Fibroblast of lung (primary cell): ENCODE measurements at regions not wholly inside any gene's neighbourhood (a gene's known extent, or its start where the extent isn't known, plus 50 kb on each side); places are given as distances from the start of the nearest gene placed in this dataset.

ENCODE experiments used
- CTCF ChIP-seq, 2 donors: IDR thresholded peaks in 1 of 2; conservative IDR thresholded peaks in 1 of 2; 1 replicate in 1 of 2; 2 replicates in 1 of 2; pipeline ENCODE4 v1.5.1; 2011 to 2012; ENCODE audit warnings: low read length in 2 of 2, control low read depth in 1 of 2, inconsistent platforms in 1 of 2, low read depth in 1 of 2, mild to moderate bottlenecking in 1 of 2
- EZH2 ChIP-seq: IDR thresholded peaks from 2 replicates; pipeline ENCODE4 v1.5.1; 2012; ENCODE audit warnings: low read length, control low read depth, mild to moderate bottlenecking; ENCODE audit errors: missing control alignments

- TF ChIP-seq CTCF (conservative IDR thresholded peaks at IDR 0.05 in 1 of 2, IDR thresholded peaks at IDR 0.05 in 1 of 2; ENCODE audit: low read depth in 1 of 2, low read length in 2 of 2) (no peak), EZH2 (no peak)
Measured at GRCh38 chr2:12487253-12488004, 229.3 kb upstream of the TRIB2 start.
